HuH-7 (cell line): ENCODE measurements at regions not wholly inside any gene's neighbourhood (a gene's known extent, or its start where the extent isn't known, plus 50 kb on each side); places are given as distances from the start of the nearest gene placed in this dataset.
"Not testable (repeated sequence)": the region's sequence is repeated elsewhere in the genome, so short reads cannot be mapped to it uniquely, and the experiment has no call there.

Experiments used
- DNase-seq: peaks from one replicate; pipeline ENCODE4 v3.0.0; 2011; ENCODE audit warnings: low spot score

DNA sequence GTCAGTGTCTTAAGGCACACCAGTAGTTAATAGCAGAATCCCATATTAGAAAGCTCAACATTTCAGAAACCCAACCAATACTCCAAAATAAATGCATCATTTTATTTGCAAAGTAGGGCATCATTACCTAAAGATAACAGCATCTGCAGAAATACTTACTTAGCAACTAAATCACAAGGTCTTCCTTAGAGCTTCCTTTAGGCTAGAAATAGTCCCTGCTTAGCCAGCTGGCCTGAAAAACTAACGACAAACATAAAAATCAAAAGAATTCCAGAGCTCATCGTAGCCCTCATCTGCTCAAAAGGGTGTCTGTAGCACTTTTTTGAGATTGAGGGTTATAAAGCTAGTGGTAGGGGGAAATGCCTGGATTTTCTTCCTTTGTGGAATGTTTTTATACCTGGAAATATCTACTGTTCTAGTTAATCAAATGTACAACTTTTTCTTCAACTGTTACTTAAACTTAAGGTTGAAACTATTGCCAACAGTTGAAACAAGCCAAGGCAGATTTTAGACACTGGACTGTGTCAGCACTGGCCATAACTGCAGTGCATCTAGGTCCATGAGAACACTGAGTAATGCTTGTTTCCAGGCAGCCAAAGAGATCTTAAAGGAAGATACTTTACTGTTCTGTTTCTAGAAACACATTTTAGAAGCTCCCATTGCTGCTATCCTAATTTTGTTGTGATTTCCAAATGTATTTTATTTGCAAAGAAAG, 129.4 kb upstream of the RASA1 start:
- no peak for DNase-seq

GRCh38 chr5:87139795-87140194, 127.9 kb upstream of the RASA1 start:
- DNase-seq = no peak

DNA sequence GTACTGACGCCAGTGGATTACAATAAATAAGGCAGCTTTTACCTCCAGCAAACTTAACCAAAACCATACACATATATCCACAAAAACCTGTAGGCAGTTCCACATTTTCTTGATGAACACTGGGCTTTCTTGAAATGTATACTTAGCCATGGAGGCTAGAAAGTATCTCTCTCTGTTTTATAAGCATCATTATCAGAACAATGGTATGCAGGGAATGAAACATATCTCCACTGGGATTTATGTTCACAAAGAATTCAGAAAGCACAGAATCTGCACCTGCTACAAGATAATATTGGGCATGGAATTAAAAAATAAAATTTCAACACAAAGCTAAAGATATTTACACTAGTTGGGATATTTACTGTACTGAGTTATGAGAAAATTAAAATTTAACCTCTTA, 126.1 kb upstream of the RASA1 start:
- DNase-seq = no peak

- DNase-seq = not testable (repeated sequence)
Measured at GRCh38 chr5:87145853-87146252, 121.8 kb upstream of the RASA1 start.

- DNase-seq = no peak
Measured at GRCh38 chr5:87147441-87147840, 120.2 kb upstream of the RASA1 start.

GRCh38 chr5:87150630-87151029, 117.1 kb upstream of the RASA1 start:
- no peak for DNase-seq

- no peak for DNase-seq
Measured at GRCh38 chr5:87151547-87151946, 116.1 kb upstream of the RASA1 start.

DNA sequence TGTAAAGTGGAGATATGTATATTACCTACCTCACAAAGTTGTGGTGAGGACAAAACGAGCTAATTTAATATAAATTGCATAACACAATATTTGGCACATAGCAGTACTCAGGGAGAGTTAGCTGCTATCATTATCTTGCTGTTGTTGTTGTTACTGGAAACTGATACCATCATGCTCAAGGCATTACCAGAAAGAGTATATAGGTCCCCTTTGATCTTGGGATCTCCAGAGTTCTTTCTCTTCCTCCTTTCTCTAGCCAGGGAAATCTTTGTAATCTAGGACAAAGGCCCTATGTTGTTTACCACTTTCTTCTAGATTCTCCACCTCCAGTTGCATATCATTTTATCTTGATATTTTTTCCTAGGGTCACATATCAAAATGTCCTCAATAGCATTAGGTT, 114.8 kb upstream of the RASA1 start:
- no peak for DNase-seq

DNA sequence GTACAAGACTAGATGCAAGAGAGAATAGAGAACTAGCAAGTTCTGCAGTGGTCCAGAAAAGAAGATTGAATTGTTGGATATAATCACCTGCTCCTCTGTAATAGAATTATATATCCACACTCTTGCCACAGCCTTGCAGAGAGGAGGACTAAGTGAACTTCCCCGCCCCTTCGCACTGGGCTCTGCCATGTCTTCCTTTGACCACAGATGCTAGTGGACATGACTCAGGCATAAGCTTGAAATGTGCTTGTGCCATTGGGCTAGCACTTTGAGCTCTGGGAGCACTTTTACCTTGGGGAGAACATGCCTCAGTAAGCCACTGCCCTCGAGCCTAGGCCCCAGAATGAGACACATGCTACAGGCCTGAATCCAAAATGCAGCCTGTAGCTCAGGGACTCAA, 113.5 kb upstream of the RASA1 start:
- DNase-seq = no peak

GRCh38 chr5:87155106-87155505, 112.6 kb upstream of the RASA1 start:
- no peak for DNase-seq

DNA sequence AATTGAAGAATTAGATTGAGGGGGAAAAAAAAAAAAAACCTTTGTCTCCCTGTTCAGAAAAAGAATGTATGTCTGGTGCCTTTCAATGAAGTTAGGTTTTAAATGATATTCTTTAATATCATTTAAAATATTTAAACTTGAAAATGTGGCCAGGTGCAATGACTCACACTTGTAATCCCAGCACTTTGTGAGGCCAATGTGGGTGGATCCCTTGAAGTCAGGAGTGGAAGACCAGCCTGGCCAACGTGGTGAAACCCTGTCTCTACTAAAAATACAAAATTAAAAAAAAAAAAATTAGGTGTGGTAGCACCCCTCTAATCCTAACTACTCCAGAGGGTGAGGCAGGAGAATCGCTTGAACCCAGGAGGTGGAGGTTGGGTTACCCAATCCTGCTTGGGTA, 111.1 kb upstream of the RASA1 start:
- no peak for DNase-seq

DNA sequence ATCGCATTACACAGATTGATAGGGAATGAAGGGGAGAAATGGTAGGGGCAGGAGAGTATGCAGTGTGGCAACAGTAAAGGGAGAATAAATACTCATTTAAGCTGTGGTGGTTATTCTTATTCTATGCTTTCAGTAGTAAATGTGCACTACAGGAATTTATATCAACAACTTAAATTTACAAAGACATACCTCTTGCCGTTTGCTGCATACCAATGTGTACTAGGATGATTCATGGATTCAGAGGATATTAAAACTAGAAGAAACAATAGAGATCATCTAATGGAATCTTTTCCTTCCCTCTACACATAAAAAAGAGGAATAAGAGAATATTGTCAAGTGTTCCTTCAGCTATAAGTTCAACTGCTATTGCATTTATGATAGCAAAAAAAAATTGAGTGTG, 103.3 kb upstream of the RASA1 start:
- DNase-seq = no peak

DNA sequence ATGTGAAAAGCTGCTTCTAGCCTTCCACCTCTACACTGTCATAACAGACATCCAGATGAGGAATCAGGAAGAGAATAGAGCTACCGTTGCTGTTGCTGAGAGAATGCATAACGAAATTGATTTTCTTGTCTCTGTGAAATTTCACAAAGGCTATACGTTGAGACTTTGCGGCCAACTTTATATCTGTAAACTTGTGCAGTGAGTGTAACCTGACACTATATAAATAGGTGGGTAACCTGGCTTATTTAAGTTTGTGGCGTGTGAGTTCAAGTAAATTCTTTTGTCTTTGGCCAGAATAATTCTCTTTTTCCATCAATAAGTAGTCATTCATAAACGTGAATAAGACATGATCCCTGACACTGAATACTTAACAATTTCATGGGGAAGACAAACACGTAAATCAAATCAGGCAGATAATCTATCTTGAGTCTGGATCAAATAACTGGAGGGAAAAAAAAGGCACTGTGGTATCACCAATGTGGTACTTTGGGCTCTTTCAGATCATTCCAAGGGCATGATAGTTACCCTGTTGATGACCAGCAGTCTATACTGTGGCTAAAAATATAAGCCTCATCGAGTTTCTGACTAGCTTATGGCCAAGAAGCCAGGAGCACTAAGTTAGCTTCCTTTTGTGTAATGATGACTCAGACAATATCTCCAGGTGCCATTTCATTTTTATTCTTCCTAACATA, 98.2 kb upstream of the RASA1 start:
- no peak for DNase-seq

- DNase-seq = no peak
Measured at GRCh38 chr5:87170799-87171198, 96.9 kb upstream of the RASA1 start.

DNA sequence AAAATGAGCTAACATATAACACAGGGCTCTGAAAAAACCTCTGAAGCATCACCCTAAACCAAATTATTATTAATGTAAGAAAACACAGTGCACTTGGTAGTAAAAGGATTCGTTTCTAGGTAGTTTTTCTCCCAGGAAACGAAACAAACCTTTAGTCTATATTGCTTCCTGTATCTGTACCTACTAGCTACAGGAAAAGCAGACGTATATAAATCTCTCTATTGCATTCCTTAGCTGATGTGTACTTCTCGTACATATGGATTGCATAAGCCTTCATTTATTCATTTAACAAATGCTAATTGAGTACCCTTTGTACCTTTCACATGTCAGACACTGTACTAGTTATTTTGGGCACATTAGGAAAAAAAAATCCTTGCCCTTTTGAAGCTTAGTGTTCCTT, 85.0 kb upstream of the RASA1 start:
- no peak for DNase-seq

DNA sequence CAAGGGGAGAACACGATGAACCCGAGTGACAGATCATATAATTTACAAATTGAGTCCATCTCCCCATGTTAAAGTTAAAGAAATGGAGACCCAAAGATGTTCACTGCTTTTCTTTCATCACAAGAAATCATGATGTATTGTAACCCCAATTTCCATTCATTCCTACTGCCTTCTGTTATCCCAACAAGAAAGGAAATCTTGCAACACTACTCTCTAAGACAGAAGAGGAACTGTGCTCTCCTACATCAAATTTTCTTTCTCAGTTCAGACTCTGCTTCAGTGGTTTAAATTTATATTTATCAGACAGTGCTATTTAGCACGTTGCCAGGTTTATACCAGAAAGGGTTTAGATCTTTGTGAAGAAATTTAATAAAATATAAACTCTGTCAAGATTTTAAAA, 83.8 kb upstream of the RASA1 start:
- DNase-seq = no peak

DNA sequence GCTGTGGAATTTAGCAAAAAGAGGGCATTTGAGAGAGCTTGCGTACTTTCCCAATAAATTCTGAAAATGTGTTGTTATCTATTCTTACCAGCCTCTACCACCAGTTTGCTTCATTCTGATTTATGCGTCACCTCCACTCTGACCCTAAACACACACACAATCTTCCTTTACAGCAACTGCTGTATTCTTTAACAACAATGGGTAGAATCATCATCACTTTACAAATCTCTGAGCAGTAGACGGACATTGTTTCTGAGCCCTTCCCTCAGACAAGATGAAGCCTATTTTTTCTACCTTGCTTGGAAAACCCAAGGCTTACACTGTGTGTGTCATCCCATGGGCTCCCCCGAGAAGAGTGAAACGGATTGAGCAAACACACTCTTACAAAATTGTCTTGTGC, 83.1 kb upstream of the RASA1 start:
- no peak for DNase-seq

- no peak for DNase-seq
Measured at GRCh38 chr5:87185838-87186237, 81.8 kb upstream of the RASA1 start.

GRCh38 chr5:87188391-87188790, 79.3 kb upstream of the RASA1 start:
- DNase-seq = no peak

DNA sequence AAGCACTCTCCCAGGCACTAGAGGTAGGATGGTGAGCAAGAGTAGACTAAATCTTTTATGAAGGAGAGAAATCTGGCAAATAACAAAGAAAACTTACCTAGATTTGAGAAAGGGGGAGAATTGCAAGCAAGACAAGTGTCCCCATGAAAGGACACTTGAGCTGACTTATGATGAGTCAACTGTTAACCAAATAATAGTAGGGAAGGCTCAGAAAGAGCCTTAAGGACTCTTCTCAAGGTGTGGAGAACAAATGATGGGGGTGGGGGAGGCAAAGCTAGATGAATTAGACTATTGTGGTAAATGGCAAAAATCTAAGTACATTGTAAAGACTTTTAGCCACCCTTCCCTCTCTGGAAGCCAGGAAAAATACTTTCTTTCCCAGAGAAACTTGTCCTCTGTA, 77.6 kb upstream of the RASA1 start:
- DNase-seq = no peak

GRCh38 chr5:87190687-87191086, 77.0 kb upstream of the RASA1 start:
- DNase-seq = no peak

DNA sequence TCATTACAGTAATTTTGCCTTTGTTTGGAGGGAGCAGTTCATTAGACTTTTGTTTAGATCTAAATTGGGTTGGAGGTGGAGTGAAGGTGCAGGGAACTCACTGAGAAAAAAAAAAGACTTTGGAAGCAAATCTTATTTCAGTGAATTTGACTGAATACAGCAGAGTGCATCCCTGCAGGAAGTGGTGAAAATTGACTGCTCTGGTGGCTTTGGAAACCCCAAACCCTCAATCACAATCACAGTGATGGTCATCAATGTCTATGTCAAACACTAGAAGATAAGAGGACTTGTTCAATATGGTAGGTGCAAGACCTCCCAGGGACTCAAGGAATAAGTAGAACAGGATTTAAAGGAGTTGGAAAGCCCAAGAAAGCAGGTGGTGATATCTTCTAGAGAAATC, 76.0 kb upstream of the RASA1 start:
- no peak for DNase-seq

GRCh38 chr5:87195104-87195591, 72.5 kb upstream of the RASA1 start:
- no peak for DNase-seq

DNA sequence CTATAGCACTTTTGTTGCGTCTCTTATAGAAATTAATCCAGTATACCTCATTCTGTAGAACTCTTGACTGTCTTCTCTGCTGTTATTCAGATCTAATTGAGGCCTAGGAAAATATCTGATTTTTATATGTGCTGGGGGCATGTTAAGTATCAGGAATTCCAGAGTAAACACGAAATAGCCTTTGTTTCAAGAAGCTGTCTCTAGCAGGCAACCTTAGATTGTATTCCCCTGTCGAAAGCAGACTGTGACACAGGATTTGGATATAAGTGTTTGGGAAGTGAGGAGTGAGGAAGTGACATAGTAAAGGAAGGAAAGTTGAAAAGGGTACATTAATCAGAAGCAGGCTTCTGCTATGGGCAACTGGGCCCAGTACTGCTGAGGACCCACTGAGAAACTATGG, 72.1 kb upstream of the RASA1 start:
- DNase-seq = no peak
